HEK293T (cell line): ENCODE measurements at regions not wholly inside any gene's neighbourhood (a gene's known extent, or its start where the extent isn't known, plus 50 kb on each side); places are given as distances from the start of the nearest gene placed in this dataset.

Experiments used
- CTCF ChIA-PET: fragments of 350-600 bp; formaldehyde crosslinking; extraction: SDS; loops from one replicate; lab custom pipeline; 2021; ENCODE audit warnings: antibody characterized with exemption, inconsistent platforms; lab: Yijun Ruan, JAX
- POLR2A ChIA-PET: fragments of 350-600 bp; formaldehyde crosslinking; extraction: SDS; loops from one replicate; lab custom pipeline; 2020; ENCODE audit warnings: antibody characterized with exemption, inconsistent platforms; lab: Yijun Ruan, JAX
- DNase-seq: peaks from one replicate; pipeline ENCODE4 v3.0.0; 2012; ENCODE audit warnings: mixed read lengths; ENCODE audit errors: extremely low spot score
- ARNT ChIP-seq: fragments of 450-650 bp; IDR thresholded peaks from 2 replicates; pipeline ENCODE4 v1.6.1; 2017; ENCODE audit warnings: mild to moderate bottlenecking
- BHLHE40 ChIP-seq: fragments of 450-650 bp; IDR thresholded peaks from 2 replicates; pipeline ENCODE4 v1.6.1; 2016; ENCODE audit warnings: mild to moderate bottlenecking, moderate library complexity, borderline replicate concordance
- CTBP1 ChIP-seq: fragments of 450-650 bp; IDR thresholded peaks from 2 replicates; pipeline ENCODE4 v1.6.1; 2016; ENCODE audit warnings: borderline replicate concordance
- ELF4 ChIP-seq: fragments of 450-650 bp; IDR thresholded peaks from 2 replicates; pipeline ENCODE4 v1.6.1; 2017; ENCODE audit warnings: antibody characterized with exemption
- FOXA1 ChIP-seq: fragments of 450-650 bp; IDR thresholded peaks from 2 replicates; pipeline ENCODE4 v1.6.1; 2016; ENCODE audit warnings: mild to moderate bottlenecking
- FOXK2 ChIP-seq: fragments of 450-650 bp; IDR thresholded peaks from 2 replicates; pipeline ENCODE4 v1.6.1; 2016; ENCODE audit warnings: mild to moderate bottlenecking
- FOXM1 ChIP-seq: fragments of 450-650 bp; IDR thresholded peaks from 2 replicates; pipeline ENCODE4 v1.6.1; 2017; ENCODE audit warnings: mild to moderate bottlenecking, borderline replicate concordance
- HDGF ChIP-seq: fragments of 450-650 bp; IDR thresholded peaks from 2 replicates; pipeline ENCODE4 v1.6.1; 2017; ENCODE audit warnings: antibody characterized with exemption, borderline replicate concordance
- L3MBTL2 ChIP-seq: fragments of 450-650 bp; conservative IDR thresholded peaks from 2 replicates; pipeline ENCODE4 v1.6.1; 2016; ENCODE audit warnings: mild to moderate bottlenecking
- LEF1 ChIP-seq: fragments of 450-650 bp; IDR thresholded peaks from 2 replicates; pipeline ENCODE4 v1.6.1; 2017; ENCODE audit warnings: mild to moderate bottlenecking, borderline replicate concordance
- NFRKB ChIP-seq: fragments of 450-650 bp; IDR thresholded peaks from 2 replicates; pipeline ENCODE4 v1.6.1; 2016; ENCODE audit warnings: mild to moderate bottlenecking, moderate library complexity
- SP1 ChIP-seq: fragments of 450-650 bp; IDR thresholded peaks from 2 replicates; pipeline ENCODE4 v1.6.1; 2017
- SUZ12 ChIP-seq: fragments of 450-650 bp; IDR thresholded peaks from 2 replicates; pipeline ENCODE4 v1.6.1; 2016; ENCODE audit warnings: mild to moderate bottlenecking
- TARDBP ChIP-seq: fragments of 450-650 bp; IDR thresholded peaks from 2 replicates; pipeline ENCODE4 v1.6.1; 2016
- ZNF384 ChIP-seq: fragments of 450-650 bp; IDR thresholded peaks from 2 replicates; pipeline ENCODE4 v1.6.1; 2016
- TF ChIP-seq, protein P1 (sequence below): fragments of 450-650 bp; IDR thresholded peaks from 2 replicates; pipeline ENCODE4 v1.6.1; 2016

DNA sequence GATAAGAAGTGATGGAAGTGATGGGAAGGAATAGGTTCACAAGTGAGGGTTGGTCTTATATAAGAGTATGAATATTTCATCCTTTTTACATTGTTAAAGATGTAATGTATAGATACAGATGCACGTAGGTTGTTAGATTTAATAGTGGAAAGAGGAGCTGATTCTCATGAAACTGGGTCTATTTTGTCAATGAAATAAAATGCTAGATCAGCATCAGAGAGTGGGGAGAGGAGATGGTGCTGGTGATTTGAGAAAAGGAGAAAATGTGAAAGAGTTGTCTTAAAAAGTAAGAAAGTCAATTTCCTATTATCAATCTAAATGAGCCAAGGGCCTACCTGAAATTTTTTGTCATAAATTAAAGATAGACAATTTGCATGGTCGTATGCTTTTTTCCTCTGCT lies 82.8 kb upstream of the FYN start:
- CTCF ChIA-PET, result interaction anchor here (0.5 kb wide), 1 partner anchor 86 kb away, joined by 4 read pairs; no protein-coding TSS in a partner anchor
- POLR2A ChIA-PET, result no interaction called here

DNA sequence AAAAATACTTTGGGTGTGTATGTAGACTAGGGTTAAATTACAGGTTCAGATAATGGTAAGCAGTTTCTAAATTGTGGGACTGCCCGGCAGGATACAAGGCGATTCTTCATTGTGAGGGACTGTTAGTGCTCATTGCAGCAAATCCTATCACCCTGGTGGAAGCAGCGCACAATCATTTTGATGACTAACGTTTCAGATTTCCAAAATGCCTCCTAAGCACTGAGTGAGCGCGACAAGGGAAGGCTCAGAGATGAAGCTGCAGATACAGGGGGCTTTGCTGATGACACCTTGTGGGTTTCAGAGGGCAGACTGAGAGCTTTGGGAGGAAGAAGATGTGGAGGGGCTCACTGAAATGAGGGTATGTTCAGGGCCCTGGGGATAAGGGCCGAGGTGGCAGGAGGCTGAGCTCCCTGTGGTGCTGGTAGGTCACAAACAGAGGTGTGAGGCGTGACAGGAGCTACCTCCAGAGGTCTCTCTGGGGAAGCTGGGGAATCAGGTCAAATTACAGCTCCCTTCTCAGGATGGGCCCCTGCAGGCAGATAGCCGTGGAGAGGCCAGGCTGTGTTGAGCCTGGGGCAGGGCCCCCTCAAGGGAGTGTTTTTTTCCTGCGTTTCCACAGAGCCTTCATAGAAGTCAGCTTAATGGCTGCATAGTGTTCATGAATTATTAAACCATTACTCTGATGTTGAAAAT lies 84.5 kb upstream of the FYN start:
- ChIA-PET CTCF (interaction anchor here (0.9 kb wide), 1 partner anchor 16 kb away, joined by 3 read pairs; no protein-coding TSS in a partner anchor), POLR2A (interaction anchor here (0.8 to 1.5 kb wide), 2 partner anchors 69 to 84 kb away, joined by 4 to 8 read pairs; partner anchors contain the start of gene FYN)
- peak; percentile 67 for DNase-seq
- TF ChIP-seq HDGF (no peak), FOXK2 (no peak), LEF1 (no peak), SP1 (no peak), BHLHE40 (no peak), SUZ12 (no peak), NFRKB (no peak), ARNT (no peak), ELF4 (no peak), ZNF384 (no peak), FOXA1 (no peak), TARDBP (no peak), FOXM1 (no peak), CTBP1 (no peak), L3MBTL2 (no peak)
- TF ChIP-seq, protein P1, sequence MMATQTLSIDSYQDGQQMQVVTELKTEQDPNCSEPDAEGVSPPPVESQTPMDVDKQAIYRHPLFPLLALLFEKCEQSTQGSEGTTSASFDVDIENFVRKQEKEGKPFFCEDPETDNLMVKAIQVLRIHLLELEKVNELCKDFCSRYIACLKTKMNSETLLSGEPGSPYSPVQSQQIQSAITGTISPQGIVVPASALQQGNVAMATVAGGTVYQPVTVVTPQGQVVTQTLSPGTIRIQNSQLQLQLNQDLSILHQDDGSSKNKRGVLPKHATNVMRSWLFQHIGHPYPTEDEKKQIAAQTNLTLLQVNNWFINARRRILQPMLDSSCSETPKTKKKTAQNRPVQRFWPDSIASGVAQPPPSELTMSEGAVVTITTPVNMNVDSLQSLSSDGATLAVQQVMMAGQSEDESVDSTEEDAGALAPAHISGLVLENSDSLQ, result no peak

More for the DNA sequence above, 82.8 kb upstream of the FYN start:
- no peak for DNase-seq
- TF ChIP-seq TARDBP (no peak), ELF4 (no peak), L3MBTL2 (no peak), ARNT (no peak), FOXK2 (no peak), FOXA1 (no peak), LEF1 (no peak), HDGF (no peak), ZNF384 (no peak), SUZ12 (no peak), SP1 (no peak), CTBP1 (no peak), BHLHE40 (no peak), FOXM1 (no peak), NFRKB (no peak)
- TF ChIP-seq, protein P1, result no peak

DNA sequence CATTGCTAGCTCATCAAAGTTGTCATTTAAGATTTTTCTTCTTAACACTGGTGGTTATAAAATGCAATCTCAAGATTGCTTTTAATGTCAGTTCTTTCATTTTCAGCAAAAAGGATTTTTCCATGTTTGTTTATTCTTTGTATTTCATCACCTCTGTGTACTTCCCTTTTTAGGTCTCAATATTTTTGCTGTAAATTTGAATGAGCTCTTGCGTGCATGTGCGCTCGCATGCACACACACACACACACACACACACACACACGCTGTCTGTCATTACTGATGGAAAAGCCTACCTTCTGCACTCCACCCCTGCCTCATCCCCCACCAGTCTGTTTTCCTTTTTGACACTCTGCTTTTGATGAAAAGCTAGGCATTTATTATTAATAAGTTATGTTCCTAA lies 85.3 kb upstream of the FYN start:
- ChIA-PET POLR2A (interaction anchor here (1.5 to 1.7 kb wide), 2 partner anchors 9 to 85 kb away, joined by 7 to 8 read pairs; partner anchors contain the start of gene FYN), CTCF (interaction anchor here (0.6 to 1.0 kb wide), 4 partner anchors 16 to 129 kb away, joined by 3 to 4 read pairs (median 3); partner anchors contain the start of genes FAM229B and TUBE1)
- TF ChIP-seq HDGF (no peak), NFRKB (no peak), TARDBP (no peak), ARNT (no peak), FOXK2 (no peak), L3MBTL2 (no peak), FOXA1 (no peak), SUZ12 (no peak), SP1 (no peak)
- TF ChIP-seq, protein P1, result no peak
- DNase-seq, result no peak

DNA sequence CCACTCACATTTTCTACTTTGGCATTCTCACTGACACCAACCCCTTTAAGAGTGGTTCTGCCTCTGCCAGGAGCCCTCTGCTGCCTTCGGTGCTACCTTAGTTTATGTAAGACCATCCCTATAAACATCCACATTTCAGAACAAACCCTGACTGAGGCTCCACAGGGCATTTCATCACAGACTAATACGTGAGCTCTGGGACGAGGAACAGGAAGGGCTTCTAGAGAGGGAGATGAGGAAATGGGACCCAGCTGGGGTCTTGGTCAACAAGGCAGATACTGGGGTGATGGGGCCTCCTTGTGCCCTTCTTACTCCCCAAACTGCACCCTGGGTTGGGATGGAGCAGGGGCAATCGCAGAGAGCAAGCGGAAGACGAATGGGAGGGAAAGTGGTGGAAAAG lies 86.5 kb upstream of the FYN start:
- ChIA-PET CTCF (no interaction called here), POLR2A (interaction anchor here (1.7 kb wide), 1 partner anchor 10 kb away, joined by 7 read pairs; no protein-coding TSS in a partner anchor)
- TF ChIP-seq L3MBTL2, result no peak
- TF ChIP-seq LEF1, result no peak
- TF ChIP-seq TARDBP, result no peak
- TF ChIP-seq SUZ12, result no peak
- TF ChIP-seq NFRKB, result no peak
- TF ChIP-seq BHLHE40, result no peak
- TF ChIP-seq FOXA1, result no peak
- TF ChIP-seq, protein P1, result no peak
- TF ChIP-seq CTBP1, result no peak
- no peak for TF ChIP-seq SP1
- no peak for TF ChIP-seq FOXK2
- no peak for TF ChIP-seq HDGF
- TF ChIP-seq ZNF384, result no peak
- no peak for TF ChIP-seq ARNT
- no peak for TF ChIP-seq ELF4
- no peak for DNase-seq

DNA sequence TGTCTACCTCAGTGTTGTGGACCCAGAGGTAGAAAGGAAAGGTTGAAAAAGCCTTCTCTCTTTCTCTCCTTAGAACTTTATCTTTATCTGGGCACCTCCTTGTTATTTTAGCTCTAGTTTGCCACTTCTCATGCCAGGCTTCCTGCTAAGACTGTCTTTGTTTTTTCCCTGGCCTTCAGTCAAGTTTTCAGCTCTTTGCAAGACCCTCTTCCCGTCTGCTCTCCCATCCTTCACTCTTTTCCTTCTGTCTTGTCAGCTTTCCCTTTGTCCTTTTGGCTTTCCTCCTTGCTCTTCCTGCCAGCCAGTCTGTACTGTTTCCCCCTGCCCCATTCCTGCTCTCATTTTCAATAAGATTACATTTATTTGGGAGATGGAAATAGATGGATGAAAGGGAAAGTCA lies 86.8 kb upstream of the CCN6 start:
- no peak for DNase-seq
- POLR2A ChIA-PET, result no interaction called here
- CTCF ChIA-PET, result interaction anchor here (1.0 kb wide), 1 partner anchor 18 kb away, joined by 5 read pairs; no protein-coding TSS in a partner anchor
- TF ChIP-seq, protein P1, result no peak
